SU-DHL-6 (cell line): ENCODE measurements at regions not wholly inside any gene's neighbourhood (a gene's known extent, or its start where the extent isn't known, plus 50 kb on each side); places are given as distances from the start of the nearest gene placed in this dataset.

Experiments
- CTCF ChIP-seq: fragments of 200-600 bp; sonication (generic); IDR thresholded peaks from one replicate; pipeline ENCODE4 v1.5.1; 2017; ENCODE audit warnings: antibody characterized with exemption, mild to moderate bottlenecking, low read length, moderate library complexity; ENCODE audit not compliant: insufficient read depth, poor library complexity, severe bottlenecking
- EZH2phosphoT487 ChIP-seq: fragments of 200-600 bp; sonication (generic), shearing (Covaris generic); conservative IDR thresholded peaks from 2 replicates; pipeline ENCODE4 v1.6.1; 2018; ENCODE audit warnings: mild to moderate bottlenecking, antibody characterized with exemption, low read length, moderate library complexity, mixed read lengths

GRCh38 chr5:96058084-96058483 is 96.4 kb upstream of the ELL2 start:
- TF ChIP-seq CTCF (no peak), EZH2phosphoT487 (no peak)
